ACC112 (cell line): ENCODE measurements at regions not wholly inside any gene's neighbourhood (a gene's known extent, or its start where the extent isn't known, plus 50 kb on each side); places are given as distances from the start of the nearest gene placed in this dataset.
"Not testable (repeated sequence)": the region's sequence is repeated elsewhere in the genome, so short reads cannot be mapped to it uniquely, and the experiment has no call there.

ENCODE experiments used
- H2AFZ ChIP-seq: fragments of 200-600 bp; sonication (generic); one replicate; pipeline ENCODE4 v1.6.0; 2017; ENCODE audit warnings: antibody characterized with exemption, low read length; ENCODE audit not compliant: unreplicated experiment
- H3K27ac ChIP-seq: fragments of 200-600 bp; sonication (generic); 2 replicates; pipeline ENCODE4 v1.5.1; 2014; ENCODE audit warnings: low read depth, mild to moderate bottlenecking, antibody characterized with exemption, low read length, moderate library complexity
- H3K27me3 ChIP-seq: fragments of 200-600 bp; sonication (generic); 2 replicates; pipeline ENCODE4 v1.6.1; 2014; ENCODE audit warnings: mild to moderate bottlenecking, antibody characterized with exemption, low read length, moderate library complexity, mixed read lengths; ENCODE audit not compliant: insufficient read depth
- H3K36me3 ChIP-seq: fragments of 200-600 bp; sonication (generic); 2 replicates; pipeline ENCODE4 v1.6.1; 2016; ENCODE audit warnings: mild to moderate bottlenecking, antibody characterized with exemption, low read length, moderate library complexity, mixed read lengths; ENCODE audit not compliant: insufficient read depth
- H3K4me1 ChIP-seq: fragments of 200-600 bp; sonication (generic); one replicate; pipeline ENCODE4 v1.6.1; 2016; ENCODE audit warnings: low read length, mixed read lengths; ENCODE audit not compliant: insufficient read depth, unreplicated experiment, control insufficient read depth
- H3K4me3 ChIP-seq: fragments of 200-600 bp; sonication (generic); 2 replicates; pipeline ENCODE4 v1.5.1; 2014; ENCODE audit warnings: mild to moderate bottlenecking, low read depth, low read length
- H3K79me2 ChIP-seq: fragments of 200-600 bp; sonication (generic); one replicate; pipeline ENCODE4 v1.6.0; 2016; ENCODE audit warnings: low read length; ENCODE audit not compliant: control insufficient read depth, unreplicated experiment, insufficient read depth

- H3K27ac ChIP-seq = no peak overlapping the region
- H3K4me1 ChIP-seq = no peaks in the 10 kb centered on the region
- H3K27me3 ChIP-seq = peaks cover 26% of the 10 kb centered on the region
- no peak overlapping the region for H3K4me3 ChIP-seq
- no peaks in the 10 kb centered on the region for H3K79me2 ChIP-seq
- no peak overlapping the region for H2AFZ ChIP-seq
- no peaks in the 10 kb centered on the region for H3K36me3 ChIP-seq
Observed at GRCh38 chr9:113724202-113724601, 151.9 kb upstream of the ZNF618 start.

- Histone ChIP-seq H3K79me2 (no peaks in the 10 kb centered on the region), H3K36me3 (no peaks in the 10 kb centered on the region), H3K27ac (no peak overlapping the region), H2AFZ (no peak overlapping the region), H3K27me3 (peaks cover 44% of the 10 kb centered on the region), H3K4me3 (no peak overlapping the region), H3K4me1 (no peaks in the 10 kb centered on the region)
Observed at GRCh38 chr9:113728989-113729388, 147.1 kb upstream of the ZNF618 start.

- Histone ChIP-seq H2AFZ (no peak overlapping the region), H3K4me1 (no peaks in the 10 kb centered on the region), H3K79me2 (no peaks in the 10 kb centered on the region), H3K27ac (no peak overlapping the region), H3K36me3 (no peaks in the 10 kb centered on the region), H3K27me3 (peaks cover 40% of the 10 kb centered on the region), H3K4me3 (no peak overlapping the region)
Observed at GRCh38 chr9:113734826-113735225, 141.3 kb upstream of the ZNF618 start.

GRCh38 chr9:113737517-113738271 lies 138.4 kb upstream of the ZNF618 start:
- Histone ChIP-seq H3K27me3 (peaks cover 32% of the 10 kb centered on the region), H3K79me2 (no peaks in the 10 kb centered on the region), H3K36me3 (no peaks in the 10 kb centered on the region), H3K27ac (no peak overlapping the region), H2AFZ (no peak overlapping the region), H3K4me1 (no peaks in the 10 kb centered on the region), H3K4me3 (no peak overlapping the region)

GRCh38 chr9:113738496-113738892 lies 137.6 kb upstream of the ZNF618 start:
- Histone ChIP-seq H3K4me1 (no peaks in the 10 kb centered on the region), H3K36me3 (no peaks in the 10 kb centered on the region), H2AFZ (no peak overlapping the region), H3K27me3 (peaks cover 32% of the 10 kb centered on the region), H3K4me3 (no peak overlapping the region), H3K27ac (no peak overlapping the region), H3K79me2 (no peaks in the 10 kb centered on the region)

- H3K27me3 ChIP-seq = peaks cover 33% of the 10 kb centered on the region
- no peak overlapping the region for H3K27ac ChIP-seq
- no peak overlapping the region for H3K4me3 ChIP-seq
- H2AFZ ChIP-seq = no peak overlapping the region
- H3K79me2 ChIP-seq = no peaks in the 10 kb centered on the region
- no peaks in the 10 kb centered on the region for H3K4me1 ChIP-seq
- no peaks in the 10 kb centered on the region for H3K36me3 ChIP-seq
Observed at GRCh38 chr9:113738893-113739604, 137.1 kb upstream of the ZNF618 start.

GRCh38 chr9:113739605-113740507 lies 136.3 kb upstream of the ZNF618 start:
- H3K36me3 ChIP-seq, H3K79me2 ChIP-seq, H3K4me1 ChIP-seq, H2AFZ ChIP-seq, H3K4me3 ChIP-seq, H3K27ac ChIP-seq: not testable (repeated sequence)
- peaks cover 37% of the 10 kb centered on the region for H3K27me3 ChIP-seq

- H3K4me1 ChIP-seq, H3K79me2 ChIP-seq, H3K27ac ChIP-seq, H3K36me3 ChIP-seq, H3K4me3 ChIP-seq, H2AFZ ChIP-seq: not testable (repeated sequence)
- H3K27me3 ChIP-seq = peaks cover 37% of the 10 kb centered on the region
Observed at GRCh38 chr9:113740508-113741500, 135.3 kb upstream of the ZNF618 start.

GRCh38 chr9:113741886-113742854 lies 133.9 kb upstream of the ZNF618 start:
- Histone ChIP-seq H3K36me3 (no peaks in the 10 kb centered on the region), H3K27ac (no peak overlapping the region), H2AFZ (no peak overlapping the region), H3K4me3 (no peak overlapping the region), H3K27me3 (peaks cover 42% of the 10 kb centered on the region), H3K79me2 (no peaks in the 10 kb centered on the region), H3K4me1 (no peaks in the 10 kb centered on the region)
